ENCODE measurements at regions not wholly inside any gene's neighbourhood (a gene's known extent, or its start where the extent isn't known, plus 50 kb on each side); places are given as distances from the start of the nearest gene placed in this dataset.

DNA sequence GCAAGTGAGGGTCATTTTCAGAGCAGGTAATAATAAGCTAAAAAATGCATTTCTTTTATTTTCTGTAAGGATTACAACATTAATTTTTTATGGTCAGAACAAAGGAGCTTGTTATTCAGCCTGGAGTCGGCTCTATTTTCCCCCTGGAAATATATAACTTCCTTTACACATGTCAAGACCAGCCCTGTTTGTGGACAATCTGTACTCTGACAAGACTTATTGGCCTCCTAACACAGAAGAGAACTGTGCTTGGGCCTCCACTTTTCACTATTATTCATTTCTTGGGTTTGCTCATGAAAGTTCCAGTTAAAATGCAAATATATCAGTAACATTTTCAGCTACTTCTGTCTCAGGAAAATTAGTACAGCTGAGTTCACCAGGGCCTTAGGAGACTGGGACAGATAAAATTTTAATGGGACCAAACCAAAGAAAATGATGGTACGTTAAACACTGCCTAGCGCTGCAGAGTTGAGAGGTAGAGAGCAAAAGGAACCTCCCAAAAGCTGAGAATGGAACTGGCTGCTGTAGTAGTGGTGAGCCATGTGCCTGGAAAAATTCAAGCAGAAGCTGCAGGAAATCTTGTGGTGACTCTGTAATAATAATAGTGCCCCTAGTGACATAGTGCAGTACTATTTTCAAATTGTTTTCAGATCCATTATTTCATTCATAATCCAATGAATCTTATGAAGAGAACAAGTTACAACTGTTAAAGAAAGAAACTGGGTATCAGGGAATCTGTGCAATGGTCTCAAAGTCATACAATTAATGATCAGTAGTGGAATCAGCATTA is 227.2 kb upstream of the KIAA1217 start:
- TF ChIP-seq, protein P1, sequence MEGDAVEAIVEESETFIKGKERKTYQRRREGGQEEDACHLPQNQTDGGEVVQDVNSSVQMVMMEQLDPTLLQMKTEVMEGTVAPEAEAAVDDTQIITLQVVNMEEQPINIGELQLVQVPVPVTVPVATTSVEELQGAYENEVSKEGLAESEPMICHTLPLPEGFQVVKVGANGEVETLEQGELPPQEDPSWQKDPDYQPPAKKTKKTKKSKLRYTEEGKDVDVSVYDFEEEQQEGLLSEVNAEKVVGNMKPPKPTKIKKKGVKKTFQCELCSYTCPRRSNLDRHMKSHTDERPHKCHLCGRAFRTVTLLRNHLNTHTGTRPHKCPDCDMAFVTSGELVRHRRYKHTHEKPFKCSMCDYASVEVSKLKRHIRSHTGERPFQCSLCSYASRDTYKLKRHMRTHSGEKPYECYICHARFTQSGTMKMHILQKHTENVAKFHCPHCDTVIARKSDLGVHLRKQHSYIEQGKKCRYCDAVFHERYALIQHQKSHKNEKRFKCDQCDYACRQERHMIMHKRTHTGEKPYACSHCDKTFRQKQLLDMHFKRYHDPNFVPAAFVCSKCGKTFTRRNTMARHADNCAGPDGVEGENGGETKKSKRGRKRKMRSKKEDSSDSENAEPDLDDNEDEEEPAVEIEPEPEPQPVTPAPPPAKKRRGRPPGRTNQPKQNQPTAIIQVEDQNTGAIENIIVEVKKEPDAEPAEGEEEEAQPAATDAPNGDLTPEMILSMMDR (conservative IDR thresholded peaks at IDR 0.05), result no peak
- TF ChIP-seq EZH2 (IDR thresholded peaks at IDR 0.05; ENCODE audit: low read depth), result no peak
